H1 (cell line): ENCODE measurements at regions not wholly inside any gene's neighbourhood (a gene's known extent, or its start where the extent isn't known, plus 50 kb on each side); places are given as distances from the start of the nearest gene placed in this dataset.

Experiments used
- BCL11A ChIP-seq, 2 experiments: IDR thresholded peaks; one replicate each; pipeline ENCODE4 v1.6.1; 2011; ENCODE audit warnings: low read depth in 2 of 2, low read length in 2 of 2, mild to moderate bottlenecking in 2 of 2
- EP300 ChIP-seq, 2 experiments: IDR thresholded peaks; 1 replicate in 1 of 2; 2 replicates in 1 of 2; pipeline ENCODE4 v1.6.1; 2011 to 2012; ENCODE audit warnings: low read depth in 2 of 2, low read length in 2 of 2, mild to moderate bottlenecking in 2 of 2, borderline replicate concordance in 1 of 2, inconsistent platforms in 1 of 2, moderate library complexity in 1 of 2
- EZH2 ChIP-seq: fragments of 200-600 bp; sonication (generic); IDR thresholded peaks from 2 replicates; pipeline ENCODE4 v1.7.1; 2012; ENCODE audit warnings: low read depth, mild to moderate bottlenecking, moderate library complexity, low read length, inconsistent platforms; ENCODE audit not compliant: severe bottlenecking
- JUN ChIP-seq: IDR thresholded peaks from 2 replicates; pipeline ENCODE4 v1.6.1; 2011; ENCODE audit warnings: low read depth, mild to moderate bottlenecking, improper control_type of control experiment, low read length
- SP2 ChIP-seq: IDR thresholded peaks from 2 replicates; pipeline ENCODE4 v1.6.1; 2012; ENCODE audit warnings: mild to moderate bottlenecking, low read length, inconsistent platforms
- SUZ12 ChIP-seq: fragments of 200-600 bp; sonication (generic); IDR thresholded peaks from 2 replicates; pipeline ENCODE4 v1.6.1; 2012; ENCODE audit warnings: mild to moderate bottlenecking, inconsistent platforms, low read length, moderate library complexity, mixed read lengths
- TBP ChIP-seq: IDR thresholded peaks from 2 replicates; pipeline ENCODE4 v1.6.1; 2011; ENCODE audit warnings: low read depth, low read length, improper control_type of control experiment

- TF ChIP-seq SUZ12: no peak
- TF ChIP-seq EP300 (IDR thresholded peaks at IDR 0.05; ENCODE audit: borderline replicate concordance in 1 of 2, low read depth in 2 of 2, low read length in 2 of 2): no peak
- no peak for TF ChIP-seq SP2
- TF ChIP-seq JUN: no peak
- no peak for TF ChIP-seq TBP
- no peak for TF ChIP-seq EZH2
- TF ChIP-seq BCL11A (IDR thresholded peaks at IDR 0.05; ENCODE audit: low read depth in 2 of 2, low read length in 2 of 2): no peak
These were observed 94.2 kb upstream of the BCL6 start (continued) for GRCh38 chr3:187839422-187839821.
